Erythroblast (primary cell): ENCODE measurements at regions not wholly inside any gene's neighbourhood (a gene's known extent, or its start where the extent isn't known, plus 50 kb on each side); places are given as distances from the start of the nearest gene placed in this dataset.

Experiments
- GATA1 ChIP-seq: IDR thresholded peaks from 2 replicates; pipeline ENCODE4 v1.6.1; 2011; ENCODE audit warnings: low read depth, mild to moderate bottlenecking, control low read depth, low read length, moderate library complexity
- POLR2A ChIP-seq: IDR thresholded peaks from 2 replicates; pipeline ENCODE4 v1.6.1; 2011; ENCODE audit warnings: mild to moderate bottlenecking, low read length

- TF ChIP-seq POLR2A (no peak), GATA1 (no peak)
Observed at GRCh38 chr17:33442320-33442719, 149.2 kb upstream of the ASIC2 start.
